ENCODE measurements at regions not wholly inside any gene's neighbourhood (a gene's known extent, or its start where the extent isn't known, plus 50 kb on each side); places are given as distances from the start of the nearest gene placed in this dataset.
"Not testable (repeated sequence)": the region's sequence is repeated elsewhere in the genome, so short reads cannot be mapped to it uniquely, and the experiment has no call there.

DNA sequence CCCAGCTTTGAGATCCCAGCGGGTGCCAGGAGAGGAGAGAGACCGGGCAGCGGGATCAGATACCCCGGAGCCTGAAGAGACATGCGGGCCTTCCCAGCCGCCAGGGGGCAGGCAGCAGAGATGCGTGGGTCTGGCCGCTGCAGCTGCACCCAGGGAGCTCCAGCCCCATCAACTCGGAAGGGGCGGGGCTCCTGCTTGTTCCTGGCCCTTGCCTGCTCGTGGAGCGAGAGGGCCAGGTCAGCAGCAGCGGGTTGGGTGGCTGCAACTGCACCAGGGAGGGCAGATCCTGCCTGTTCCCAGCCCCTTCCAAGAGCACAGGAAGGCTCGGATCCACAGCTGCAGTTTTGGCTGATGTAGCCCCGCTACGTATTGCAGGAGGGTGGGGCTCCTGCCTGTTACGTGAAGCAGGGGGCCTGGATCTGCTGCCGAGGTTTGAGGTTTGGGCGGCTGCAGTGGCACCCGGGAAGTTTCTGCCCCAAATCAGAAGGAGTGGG is 532.8 kb downstream of the RFPL4B start:
- DNase-seq (ENCODE audit: low spot score): no peak

GRCh38 chr6:112881027-112881426 is 533.9 kb downstream of the RFPL4B start:
- DNase-seq (ENCODE audit: low spot score): no peak

DNA sequence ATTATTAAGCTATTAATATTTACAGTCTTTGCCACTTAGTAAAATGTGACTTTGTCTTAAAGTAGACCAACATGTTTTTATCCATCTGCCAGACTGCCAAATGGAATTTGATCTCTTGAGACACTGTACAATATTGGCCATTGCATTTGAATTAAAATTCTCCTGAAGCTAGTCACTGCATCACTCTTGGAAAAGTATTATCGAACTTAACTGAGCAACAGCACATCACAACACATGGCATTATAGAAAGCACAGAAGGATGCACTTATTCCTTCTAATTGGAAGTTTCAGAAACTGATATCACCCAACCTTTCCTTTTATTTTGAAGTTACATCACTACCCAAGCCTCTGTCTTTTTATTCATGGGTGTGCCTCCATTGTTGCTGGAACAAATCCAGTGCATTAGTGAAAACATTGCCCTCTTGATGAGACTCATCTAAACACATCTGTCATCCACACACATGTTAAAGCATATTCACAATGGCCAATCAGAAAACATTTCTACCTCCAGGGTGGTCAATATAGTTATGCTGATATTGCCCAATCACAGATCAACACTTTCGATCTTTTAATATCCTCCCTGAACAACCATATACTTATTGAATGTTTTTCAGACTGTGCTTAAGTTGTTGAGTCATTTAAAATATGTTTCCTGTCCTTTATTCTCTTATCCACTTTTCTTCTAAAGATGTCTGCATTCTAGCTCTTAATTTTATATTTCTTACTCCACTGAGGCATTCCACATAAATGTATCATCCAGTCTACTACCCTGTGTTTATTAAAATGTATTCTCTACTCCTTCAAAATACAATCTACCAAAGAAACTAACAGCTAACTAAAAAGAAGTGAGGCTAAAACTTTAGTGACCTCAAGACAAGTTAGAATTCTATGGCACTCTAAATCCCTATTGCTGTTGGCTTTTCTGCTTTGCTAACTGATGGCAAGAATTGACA is 535.0 kb downstream of the RFPL4B start:
- DNase-seq (ENCODE audit: low spot score): no peak

GRCh38 chr6:112883095-112883494 is 536.0 kb downstream of the RFPL4B start:
- no peak for DNase-seq (ENCODE audit: low spot score)

DNA sequence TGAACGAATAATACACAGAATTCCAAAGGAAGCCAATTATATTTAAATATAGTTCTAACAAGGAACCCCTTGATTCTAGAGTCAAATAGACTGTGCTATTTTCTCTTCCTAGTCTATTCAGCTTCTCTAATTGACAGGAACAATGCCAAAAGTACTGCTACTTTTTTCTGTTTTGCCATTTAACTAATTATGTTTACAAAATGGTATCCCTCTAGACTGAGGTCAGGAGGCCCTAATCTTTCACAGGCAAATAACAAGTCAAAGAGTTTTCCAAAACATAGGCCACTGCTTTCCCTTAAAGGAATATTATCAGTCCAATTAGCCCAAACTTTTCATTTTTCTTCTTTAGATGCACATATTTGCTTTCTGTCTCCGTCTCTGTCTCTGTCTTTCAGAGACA is 539.3 kb downstream of the RFPL4B start:
- no peak for DNase-seq (ENCODE audit: low spot score)

DNA sequence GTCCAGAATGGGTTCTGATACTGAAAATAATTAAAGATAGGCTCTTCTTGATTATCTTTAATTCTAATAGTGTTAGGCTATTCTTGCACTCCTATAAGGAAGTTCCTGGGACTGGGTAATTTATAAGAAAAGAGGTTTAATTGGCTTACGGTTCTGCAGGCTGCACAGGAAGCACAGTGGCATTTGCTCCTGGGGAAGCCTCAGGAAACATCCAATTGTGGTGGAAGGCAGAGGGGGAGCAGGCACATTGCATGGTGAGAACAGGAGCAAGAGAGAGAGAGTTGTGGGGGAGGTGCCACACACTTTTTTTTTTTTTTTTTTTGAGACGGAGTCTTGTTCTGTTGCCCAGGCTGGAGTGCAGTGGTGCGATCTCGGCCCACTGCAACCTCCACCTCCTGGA is 540.3 kb downstream of the RFPL4B start:
- DNase-seq (ENCODE audit: low spot score): not testable (repeated sequence)

GRCh38 chr6:112899541-112899940 is 552.4 kb downstream of the RFPL4B start:
- no peak for DNase-seq (ENCODE audit: low spot score)

- no peak for DNase-seq (ENCODE audit: low spot score)
Measured at GRCh38 chr6:112903361-112903760, 556.2 kb downstream of the RFPL4B start.

GRCh38 chr6:112906726-112907125 is 559.6 kb downstream of the RFPL4B start:
- no peak for DNase-seq (ENCODE audit: low spot score)

- DNase-seq (ENCODE audit: low spot score): no peak
Measured at GRCh38 chr6:112909781-112910180, 562.7 kb downstream of the RFPL4B start.

DNA sequence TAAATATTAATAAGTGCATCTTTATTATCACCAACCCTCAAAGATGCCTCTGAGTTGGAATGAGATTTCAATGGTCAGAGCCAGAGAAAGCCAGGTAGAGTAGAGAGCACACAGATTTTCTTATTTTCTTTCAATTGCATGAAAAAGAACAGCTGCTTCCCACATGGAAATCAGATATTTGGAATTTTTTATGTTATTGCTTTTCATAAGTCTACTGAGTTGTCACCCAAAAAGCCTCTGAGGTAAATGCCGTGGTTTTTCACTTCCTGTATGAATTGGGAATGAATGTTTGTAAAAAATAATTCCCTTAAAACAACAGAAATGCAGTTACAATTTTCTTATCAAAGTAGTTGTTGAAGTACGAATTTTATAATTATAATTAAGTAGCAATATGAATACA is 563.1 kb downstream of the RFPL4B start:
- DNase-seq (ENCODE audit: low spot score): no peak

DNA sequence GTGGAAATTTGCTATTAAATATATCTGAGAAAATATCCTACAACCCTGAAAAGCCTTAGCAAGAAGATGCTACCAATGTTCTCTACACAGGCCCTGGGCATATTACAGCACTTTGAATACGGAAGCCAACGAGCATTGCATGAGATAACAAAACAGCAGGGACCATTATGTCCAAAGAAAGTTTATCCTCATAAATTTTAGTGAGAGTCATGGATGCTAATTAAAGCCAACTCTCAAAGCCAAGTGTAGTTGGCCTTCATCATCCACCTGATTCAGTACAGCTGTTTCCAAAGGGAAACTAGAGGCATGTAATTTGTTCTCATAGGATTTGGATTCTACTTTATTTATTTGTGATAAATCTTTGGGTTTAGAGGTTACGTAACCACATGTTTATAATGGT is 564.8 kb downstream of the RFPL4B start:
- DNase-seq (ENCODE audit: low spot score): no peak

DNA sequence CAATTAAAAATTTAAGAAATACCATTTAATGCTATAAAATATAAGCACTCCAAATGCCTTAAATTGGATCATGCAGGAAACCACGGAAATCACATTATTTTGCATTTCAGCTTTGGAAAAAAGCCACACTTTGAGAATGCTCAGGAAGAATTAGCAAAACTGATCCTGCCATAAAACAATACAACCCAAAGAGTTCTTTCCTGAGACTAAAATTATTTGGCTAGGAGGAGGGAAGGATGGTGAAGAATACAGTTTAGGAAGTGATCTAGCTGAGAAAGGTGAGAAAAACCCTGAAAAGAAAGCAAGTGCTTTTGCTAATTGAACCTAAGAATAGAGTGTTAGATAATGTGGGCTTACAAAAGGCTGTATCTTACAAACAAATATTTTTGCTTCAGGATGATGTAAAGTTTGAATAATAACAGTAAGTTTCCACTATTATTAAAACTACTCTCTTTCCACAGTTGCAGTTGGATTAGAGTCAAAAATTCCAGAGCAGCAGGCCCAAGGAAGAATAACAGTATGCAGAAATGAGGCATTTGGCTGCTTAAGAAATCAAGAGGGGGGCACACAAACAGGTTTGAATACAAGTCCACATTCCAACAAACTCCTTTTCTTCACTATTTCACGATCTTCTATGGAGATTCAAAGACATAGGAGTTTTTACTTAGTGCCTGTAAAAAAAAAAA is 565.4 kb downstream of the RFPL4B start:
- no peak for DNase-seq (ENCODE audit: low spot score)

- DNase-seq (ENCODE audit: low spot score): not testable (repeated sequence)
Measured at GRCh38 chr6:112919744-112920143, 572.6 kb downstream of the RFPL4B start.

DNA sequence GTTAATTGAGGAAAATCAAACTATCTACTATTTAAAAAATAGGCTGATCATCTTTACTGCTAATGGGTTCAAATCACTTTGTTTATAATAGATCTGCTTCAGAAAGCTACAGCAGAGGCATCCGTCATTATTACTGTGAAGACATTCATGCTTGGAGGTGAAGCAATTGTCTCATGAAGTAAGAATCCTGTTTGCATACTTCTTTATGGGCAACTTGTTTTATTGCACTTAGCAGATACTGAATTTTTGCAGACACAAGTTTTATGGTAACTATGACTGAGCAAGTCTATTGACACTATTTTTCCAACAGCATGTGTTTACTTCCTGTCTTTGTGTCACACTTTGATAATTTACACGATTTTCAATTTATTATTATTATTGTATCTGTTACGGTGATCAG is 573.9 kb downstream of the RFPL4B start:
- DNase-seq (ENCODE audit: low spot score): no peak

DNA sequence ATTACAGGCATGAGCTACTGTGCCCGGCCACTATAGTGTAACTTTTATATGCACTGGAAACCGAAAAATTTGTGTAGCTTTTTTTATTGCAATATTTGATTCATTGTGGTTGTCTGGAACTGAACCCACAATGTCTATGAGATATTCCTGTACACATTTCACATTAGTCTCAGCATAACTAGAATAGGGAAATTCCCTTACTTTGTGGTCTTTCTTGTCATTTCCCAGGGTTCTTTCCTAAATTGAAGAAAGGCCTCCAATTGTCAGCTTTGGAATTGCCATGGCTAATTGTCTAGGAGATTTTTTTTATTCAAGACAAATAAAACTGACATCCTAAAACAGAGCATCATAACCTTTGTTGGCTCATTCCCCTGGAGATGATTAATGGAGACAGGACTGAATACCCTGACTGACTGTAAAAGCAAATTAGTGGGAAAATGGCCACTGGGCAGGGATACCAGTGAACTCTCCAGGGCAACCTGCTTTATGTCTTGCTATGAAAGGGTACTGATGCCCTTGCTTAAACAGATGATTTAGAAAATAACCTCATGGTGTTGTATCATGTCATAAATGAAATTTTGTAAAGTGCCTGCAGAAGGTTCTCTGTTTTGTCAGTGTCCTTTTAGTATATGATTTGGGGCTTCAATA is 576.9 kb downstream of the RFPL4B start:
- DNase-seq (ENCODE audit: low spot score): no peak

DNA sequence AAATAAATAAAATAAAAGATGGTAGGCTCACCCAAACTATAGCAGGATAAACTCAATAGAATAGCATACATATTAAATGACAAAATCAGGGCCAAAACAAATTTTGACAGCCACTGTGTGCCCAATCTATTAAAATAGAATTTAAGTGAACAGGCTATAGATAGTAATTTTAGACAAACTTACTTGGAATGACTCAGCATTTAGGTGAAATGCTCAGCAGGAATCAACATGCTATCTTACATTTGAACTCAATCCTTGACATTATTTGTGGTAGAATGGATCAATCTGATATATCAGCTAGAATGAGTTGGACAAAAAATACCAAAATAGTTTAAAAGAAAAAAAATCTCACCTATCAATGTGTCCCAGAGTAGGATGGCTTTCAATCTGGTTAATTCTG is 578.6 kb downstream of the RFPL4B start:
- no peak for DNase-seq (ENCODE audit: low spot score)

DNA sequence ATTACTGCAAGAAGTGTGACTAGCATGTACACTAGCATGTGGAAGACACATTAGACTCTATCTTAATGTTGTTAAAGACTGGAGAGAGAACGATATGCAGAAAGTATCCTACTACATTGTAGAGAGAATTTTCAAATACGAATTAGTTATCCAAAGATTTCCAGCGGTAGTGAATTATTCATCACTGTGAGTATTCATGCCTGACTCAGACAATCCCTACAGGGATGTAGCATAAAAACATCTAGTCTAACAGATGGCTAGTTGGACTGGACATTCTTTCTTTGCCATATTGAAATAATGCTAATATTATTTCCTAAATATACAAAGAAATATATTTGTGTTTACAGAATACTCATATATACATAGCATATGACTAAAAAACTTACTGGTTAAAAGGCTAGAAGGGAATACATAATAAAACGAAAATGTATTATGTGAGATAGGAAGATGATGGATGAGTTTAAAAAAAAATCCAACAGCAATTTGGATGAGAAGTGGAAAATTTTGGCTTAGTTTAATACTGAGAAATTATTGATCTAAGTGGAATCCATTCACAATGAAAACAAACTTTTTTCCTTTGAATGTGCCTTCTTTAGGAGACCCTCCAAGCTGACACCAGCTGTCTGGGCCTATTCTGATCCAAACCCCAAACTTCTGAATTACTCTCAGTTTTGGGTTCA is 580.7 kb downstream of the RFPL4B start:
- DNase-seq (ENCODE audit: low spot score): no peak

DNA sequence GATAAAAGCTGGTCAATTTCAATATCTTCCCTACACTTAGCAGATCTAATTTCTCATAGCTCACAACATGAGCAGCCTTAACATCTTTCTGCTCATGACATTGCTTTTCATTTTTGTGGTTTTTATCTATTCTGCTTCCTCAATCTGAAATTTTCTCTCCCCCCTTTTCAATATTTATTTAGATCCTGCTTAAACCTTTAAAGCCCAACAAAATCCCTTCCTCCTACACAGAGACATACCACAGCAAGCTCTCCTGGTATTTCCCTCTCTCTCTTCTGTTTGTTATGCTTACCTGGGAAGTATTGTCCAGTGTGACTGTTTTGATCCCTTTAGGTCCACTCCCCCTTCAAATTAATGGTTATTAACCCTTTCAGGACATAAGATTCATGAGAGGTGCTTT is 582.5 kb downstream of the RFPL4B start:
- DNase-seq (ENCODE audit: low spot score): no peak

GRCh38 chr6:112931832-112932231 is 584.7 kb downstream of the RFPL4B start:
- DNase-seq (ENCODE audit: low spot score): no peak

DNA sequence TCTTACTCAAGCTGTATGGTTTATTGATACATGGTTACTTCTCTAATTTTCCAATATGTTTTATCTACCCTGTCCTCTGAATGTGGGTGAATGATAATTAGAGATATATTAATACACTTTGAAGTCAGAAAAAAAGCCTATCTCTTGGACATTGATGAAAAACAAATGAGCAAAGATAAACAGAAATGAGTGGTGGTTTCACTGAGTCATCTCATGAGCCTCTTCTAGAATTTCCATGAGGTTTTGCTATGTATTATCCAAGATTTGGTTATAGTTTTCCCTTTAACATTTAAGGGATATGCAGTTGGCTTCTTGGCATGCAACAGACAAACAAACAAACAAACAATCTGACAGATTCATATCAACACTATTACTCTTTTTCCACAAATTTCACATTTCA is 586.8 kb downstream of the RFPL4B start:
- DNase-seq (ENCODE audit: low spot score): no peak

All from activated CD4-positive, alpha-beta T cell treated with anti-CD3 and anti-CD28 coated beads, Interleukin-2, Interleukin-4, amounts not matched to agents 100 ng/mL and 50 ng/mL, durations not matched to agents 16 hours and 8 hours (primary cell).